PFSK-1 (cell line): ENCODE measurements at regions not wholly inside any gene's neighbourhood (a gene's known extent, or its start where the extent isn't known, plus 50 kb on each side); places are given as distances from the start of the nearest gene placed in this dataset.

ENCODE experiments used
- FOXP2 ChIP-seq: optimal IDR thresholded peaks from 2 replicates; pipeline ENCODE3; 2011; ENCODE audit warnings: borderline replicate concordance, control low read depth, inconsistent platforms; ENCODE audit not compliant: insufficient read depth; ENCODE audit errors: extremely low read length, extremely low read depth
- POLR2AphosphoS5 ChIP-seq: IDR thresholded peaks from 2 replicates; pipeline ENCODE4 v1.6.1; 2012; ENCODE audit warnings: low read depth, mild to moderate bottlenecking, control low read depth, low read length, moderate library complexity
- REST ChIP-seq, 2 experiments: IDR thresholded peaks; 2 replicates each; pipeline versions ENCODE4 v1.6.1 to v1.8.0; 2011 to 2012; ENCODE audit warnings: low read depth in 2 of 2, low read length in 2 of 2, control low read depth in 1 of 2, inconsistent platforms in 1 of 2, mild to moderate bottlenecking in 1 of 2, moderate library complexity in 1 of 2; ENCODE audit not compliant: insufficient read depth in 1 of 2
- SIN3A ChIP-seq: IDR thresholded peaks from 2 replicates; pipeline ENCODE4 v1.6.1; 2012; ENCODE audit warnings: mild to moderate bottlenecking, low read length, moderate library complexity, borderline replicate concordance; ENCODE audit not compliant: insufficient read depth
- TAF1 ChIP-seq: IDR thresholded peaks from 2 replicates; pipeline ENCODE4 v1.6.1; 2012; ENCODE audit warnings: low read length, control low read depth, borderline replicate concordance; ENCODE audit not compliant: insufficient read depth

GRCh38 chr2:193076995-193077394 is 882.3 kb upstream of the TMEFF2 start:
- TF ChIP-seq TAF1 (no peak), FOXP2 (no peak), SIN3A (no peak), POLR2AphosphoS5 (no peak), REST (IDR thresholded peaks at IDR 0.05; ENCODE audit: insufficient read depth in 1 of 2, low read depth in 2 of 2, low read length in 2 of 2) (no peak)

- TF ChIP-seq POLR2AphosphoS5 (no peak), TAF1 (no peak), SIN3A (no peak), REST (IDR thresholded peaks at IDR 0.05; ENCODE audit: insufficient read depth in 1 of 2, low read depth in 2 of 2, low read length in 2 of 2) (no peak), FOXP2 (no peak)
Observed at GRCh38 chr2:193074933-193075332, 880.2 kb upstream of the TMEFF2 start.

- no peak for TF ChIP-seq REST (IDR thresholded peaks at IDR 0.05; ENCODE audit: insufficient read depth in 1 of 2, low read depth in 2 of 2, low read length in 2 of 2)
- TF ChIP-seq SIN3A = no peak
- no peak for TF ChIP-seq POLR2AphosphoS5
- TF ChIP-seq FOXP2 = no peak
- TF ChIP-seq TAF1 = no peak
Observed at GRCh38 chr2:193072647-193073046, 877.9 kb upstream of the TMEFF2 start.

GRCh38 chr2:193024791-193025190 is 830.1 kb upstream of the TMEFF2 start:
- TF ChIP-seq SIN3A (no peak), FOXP2 (no peak), TAF1 (no peak), POLR2AphosphoS5 (no peak)

- no peak for TF ChIP-seq FOXP2
- TF ChIP-seq REST (IDR thresholded peaks at IDR 0.05; ENCODE audit: insufficient read depth in 1 of 2, low read depth in 2 of 2, low read length in 2 of 2) = no peak
- TF ChIP-seq POLR2AphosphoS5 = no peak
- no peak for TF ChIP-seq SIN3A
- no peak for TF ChIP-seq TAF1
Observed at GRCh38 chr2:193011870-193012269, 817.1 kb upstream of the TMEFF2 start.
